Osteoblast (primary cell): ENCODE measurements at regions not wholly inside any gene's neighbourhood (a gene's known extent, or its start where the extent isn't known, plus 50 kb on each side); places are given as distances from the start of the nearest gene placed in this dataset.
"Not testable (repeated sequence)": the region's sequence is repeated elsewhere in the genome, so short reads cannot be mapped to it uniquely, and the experiment has no call there.

Experiments used
- DNase-seq: peaks from one replicate; pipeline ENCODE4 v3.0.0; 2011; ENCODE audit warnings: low spot score, mixed read lengths; ENCODE audit not compliant: insufficient read length; ENCODE audit errors: missing footprints
- H2AFZ ChIP-seq: 2 replicates; pipeline ENCODE4 v1.6.0; 2011; ENCODE audit warnings: mild to moderate bottlenecking, low read length
- H3K27ac ChIP-seq: 2 replicates; pipeline ENCODE4 v1.5.1; 2011; ENCODE audit warnings: mild to moderate bottlenecking, low read depth, low read length, moderate library complexity
- H3K27me3 ChIP-seq: 2 replicates; pipeline ENCODE4 v1.6.0; 2012; ENCODE audit warnings: mild to moderate bottlenecking, control low read depth, inconsistent platforms, low read length, moderate library complexity; ENCODE audit not compliant: insufficient read depth
- H3K36me3 ChIP-seq: 2 replicates; pipeline ENCODE4 v1.5.1; 2011; ENCODE audit warnings: mild to moderate bottlenecking, low read length, control low read depth, moderate library complexity; ENCODE audit not compliant: insufficient read depth
- H3K4me1 ChIP-seq: 2 replicates; pipeline ENCODE4 v1.5.1; 2011; ENCODE audit warnings: mild to moderate bottlenecking, low read length, control low read depth, moderate library complexity; ENCODE audit not compliant: insufficient read depth
- H3K4me2 ChIP-seq: 2 replicates; pipeline ENCODE4 v1.6.0; 2011; ENCODE audit warnings: mild to moderate bottlenecking, low read length; ENCODE audit not compliant: insufficient read depth
- H3K4me3 ChIP-seq: fragments of 200-600 bp; sonication (generic); 3 replicates; pipeline ENCODE4 v1.5.1; 2012; ENCODE audit warnings: mild to moderate bottlenecking, low read length, inconsistent platforms; ENCODE audit not compliant: insufficient read depth
- H3K79me2 ChIP-seq: 2 replicates; pipeline ENCODE4 v1.6.0; 2012; ENCODE audit warnings: mild to moderate bottlenecking, low read length, control low read depth, inconsistent platforms; ENCODE audit not compliant: insufficient read depth
- H3K9me3 ChIP-seq: 2 replicates; pipeline ENCODE4 v1.5.1; 2011; ENCODE audit warnings: low read depth, low read length, control low read depth
- H4K20me1 ChIP-seq: 2 replicates; pipeline ENCODE4 v1.6.0; 2012; ENCODE audit warnings: mild to moderate bottlenecking, low read length, control low read depth; ENCODE audit not compliant: insufficient read depth
- CTCF ChIP-seq: IDR thresholded peaks from 2 replicates; pipeline ENCODE4 v1.5.1; 2011; ENCODE audit warnings: mild to moderate bottlenecking, low read depth, low read length, moderate library complexity; ENCODE audit errors: extremely low read depth

- TF ChIP-seq CTCF = no peak
- Histone ChIP-seq H3K27ac (no peak overlapping the region), H3K27me3 (no peaks in the 10 kb centered on the region), H3K36me3 (no peaks in the 10 kb centered on the region), H3K79me2 (no peaks in the 10 kb centered on the region), H2AFZ (no peak overlapping the region), H3K4me3 (no peak overlapping the region), H4K20me1 (no peaks in the 10 kb centered on the region), H3K4me2 (no peak overlapping the region), H3K4me1 (no peaks in the 10 kb centered on the region), H3K9me3 (no peaks in the 10 kb centered on the region)
- DNase-seq = no peak
Observed at GRCh38 chr15:24857763-24858162, 97.0 kb upstream of the SNRPN start.

- H3K4me1 ChIP-seq, H3K27me3 ChIP-seq, H3K4me3 ChIP-seq, H3K36me3 ChIP-seq, DNase-seq, H3K4me2 ChIP-seq, H4K20me1 ChIP-seq, H3K27ac ChIP-seq, H3K9me3 ChIP-seq, H3K79me2 ChIP-seq, H2AFZ ChIP-seq: not testable (repeated sequence)
Observed at GRCh38 chr15:24858183-24858582, 96.6 kb upstream of the SNRPN start.

- no peak for DNase-seq
- Histone ChIP-seq H3K9me3 (no peaks in the 10 kb centered on the region), H3K4me1 (no peaks in the 10 kb centered on the region), H2AFZ (no peak overlapping the region), H3K4me3 (no peak overlapping the region), H3K27me3 (no peaks in the 10 kb centered on the region), H3K27ac (no peak overlapping the region), H3K4me2 (no peak overlapping the region), H4K20me1 (no peaks in the 10 kb centered on the region), H3K36me3 (no peaks in the 10 kb centered on the region), H3K79me2 (no peaks in the 10 kb centered on the region)
- TF ChIP-seq CTCF = no peak
Observed at GRCh38 chr15:24858737-24859601, 95.8 kb upstream of the SNRPN start.

- TF ChIP-seq CTCF = no peak
- Histone ChIP-seq H4K20me1 (no peaks in the 10 kb centered on the region), H3K4me2 (no peak overlapping the region), H3K4me3 (no peak overlapping the region), H2AFZ (no peak overlapping the region), H3K79me2 (no peaks in the 10 kb centered on the region), H3K36me3 (no peaks in the 10 kb centered on the region), H3K27ac (no peak overlapping the region), H3K4me1 (no peaks in the 10 kb centered on the region), H3K27me3 (no peaks in the 10 kb centered on the region), H3K9me3 (no peaks in the 10 kb centered on the region)
- no peak for DNase-seq
Observed at GRCh38 chr15:24861014-24861690, 93.6 kb upstream of the SNRPN start.
